VCaP (cell line): ENCODE measurements at regions not wholly inside any gene's neighbourhood (a gene's known extent, or its start where the extent isn't known, plus 50 kb on each side); places are given as distances from the start of the nearest gene placed in this dataset.

Experiments used
- H3K27ac ChIP-seq: fragments of 450-650 bp; 2 replicates; pipeline ENCODE4 v1.5.1; 2017
- TF ChIP-seq, protein P1 (sequence below): fragments of 450-650 bp; conservative IDR thresholded peaks from 2 replicates; pipeline ENCODE4 v1.5.1; 2017; ENCODE audit warnings: mild to moderate bottlenecking, moderate library complexity

DNA sequence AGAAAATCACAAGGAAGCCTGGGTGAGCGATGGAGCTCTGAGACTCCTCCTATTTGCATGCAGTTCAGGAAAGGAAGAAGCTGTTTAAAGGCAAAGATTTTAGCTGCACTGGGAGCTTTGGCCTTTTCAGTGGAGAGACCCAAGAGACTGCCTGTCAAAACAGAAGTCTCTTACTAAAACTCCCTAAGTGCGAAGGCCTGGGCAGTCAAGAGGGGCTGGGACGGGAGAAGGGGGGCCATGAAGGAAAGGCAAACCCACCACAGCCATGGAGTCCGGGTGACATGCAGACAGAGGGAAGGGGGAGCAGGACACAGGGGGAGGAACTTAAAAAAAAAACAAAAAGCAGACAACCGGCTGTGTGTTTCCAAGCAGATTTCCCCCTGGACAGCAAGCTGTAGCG, 537.6 kb upstream of the NOX3 start:
- TF ChIP-seq, protein P1, sequence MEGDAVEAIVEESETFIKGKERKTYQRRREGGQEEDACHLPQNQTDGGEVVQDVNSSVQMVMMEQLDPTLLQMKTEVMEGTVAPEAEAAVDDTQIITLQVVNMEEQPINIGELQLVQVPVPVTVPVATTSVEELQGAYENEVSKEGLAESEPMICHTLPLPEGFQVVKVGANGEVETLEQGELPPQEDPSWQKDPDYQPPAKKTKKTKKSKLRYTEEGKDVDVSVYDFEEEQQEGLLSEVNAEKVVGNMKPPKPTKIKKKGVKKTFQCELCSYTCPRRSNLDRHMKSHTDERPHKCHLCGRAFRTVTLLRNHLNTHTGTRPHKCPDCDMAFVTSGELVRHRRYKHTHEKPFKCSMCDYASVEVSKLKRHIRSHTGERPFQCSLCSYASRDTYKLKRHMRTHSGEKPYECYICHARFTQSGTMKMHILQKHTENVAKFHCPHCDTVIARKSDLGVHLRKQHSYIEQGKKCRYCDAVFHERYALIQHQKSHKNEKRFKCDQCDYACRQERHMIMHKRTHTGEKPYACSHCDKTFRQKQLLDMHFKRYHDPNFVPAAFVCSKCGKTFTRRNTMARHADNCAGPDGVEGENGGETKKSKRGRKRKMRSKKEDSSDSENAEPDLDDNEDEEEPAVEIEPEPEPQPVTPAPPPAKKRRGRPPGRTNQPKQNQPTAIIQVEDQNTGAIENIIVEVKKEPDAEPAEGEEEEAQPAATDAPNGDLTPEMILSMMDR: no peak
- H3K27ac ChIP-seq: no peak overlapping the region

DNA sequence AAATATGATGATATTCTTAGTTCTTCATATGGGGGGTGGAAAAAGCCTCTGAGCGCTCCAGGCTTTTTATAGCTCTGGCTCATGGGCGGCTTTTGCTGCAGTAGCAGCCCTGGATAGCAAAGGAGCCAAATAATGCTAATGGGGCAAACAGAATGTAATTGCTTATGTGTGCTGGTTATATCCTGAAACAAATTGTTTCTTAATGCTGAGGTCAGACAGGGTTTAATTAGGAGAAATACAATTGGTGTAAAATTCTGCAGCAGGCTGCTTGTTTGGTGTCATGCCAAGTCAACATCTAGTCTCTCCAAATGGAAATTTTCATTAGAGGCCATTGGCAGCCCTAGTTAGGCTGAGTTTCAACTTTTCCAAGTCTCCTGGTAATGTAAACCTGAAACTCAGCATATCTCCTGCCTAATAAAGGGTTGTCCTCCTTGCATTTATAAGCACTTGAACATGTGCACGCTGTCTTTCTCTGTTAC, 530.1 kb upstream of the NOX3 start:
- H3K27ac ChIP-seq: no peak overlapping the region
- TF ChIP-seq, protein P1: no peak

DNA sequence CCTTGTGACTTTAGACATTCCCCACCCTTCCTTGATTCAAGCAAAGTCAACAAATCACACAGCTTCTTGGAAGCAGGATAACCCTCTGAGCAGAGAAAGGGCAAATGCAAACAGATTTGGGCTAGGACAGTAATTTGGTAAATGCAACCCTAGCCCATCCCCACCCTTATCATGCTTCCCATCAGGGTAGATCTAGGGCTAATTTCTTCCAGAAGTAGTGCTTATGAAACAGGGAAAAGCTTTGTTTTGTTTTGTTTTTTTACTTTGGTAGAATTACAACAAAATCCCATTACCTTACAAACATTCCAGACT, 525.1 kb upstream of the NOX3 start:
- no peak overlapping the region for H3K27ac ChIP-seq
- TF ChIP-seq, protein P1: no peak

DNA sequence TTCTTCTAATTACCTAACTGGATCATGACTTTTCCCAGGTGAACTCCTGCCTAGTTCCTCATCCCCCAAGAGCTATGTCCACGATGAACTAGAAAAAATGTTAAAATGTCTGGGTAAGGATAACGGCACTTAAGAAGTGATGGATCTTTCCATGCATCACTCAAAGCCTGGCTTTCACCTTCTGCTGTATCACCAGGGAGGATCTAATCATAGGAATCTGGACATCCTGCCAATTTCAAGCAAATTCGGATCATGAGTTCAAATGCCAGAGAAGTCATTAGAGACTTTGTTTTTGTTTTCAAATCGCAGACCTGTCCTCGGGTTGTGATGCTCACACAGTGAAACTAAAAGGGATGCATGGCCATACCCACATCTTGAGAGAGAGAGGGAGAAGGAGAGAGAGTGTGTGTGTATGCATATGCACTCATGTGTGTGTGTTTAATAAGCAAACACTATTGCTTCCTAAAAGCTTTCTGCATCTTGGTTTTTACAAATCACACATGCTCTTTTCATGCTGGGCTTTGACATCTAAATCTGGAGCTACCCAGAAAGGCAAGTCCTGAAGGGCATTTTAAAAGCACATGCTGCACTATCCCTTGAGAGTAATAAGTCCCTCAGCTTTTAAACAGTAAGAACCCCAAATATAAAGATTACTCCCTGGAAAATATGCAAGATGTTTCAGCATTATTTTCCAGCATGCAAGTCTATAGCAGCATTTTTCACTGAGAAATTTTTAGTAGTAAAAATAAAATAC, 524.6 kb upstream of the NOX3 start:
- no peak overlapping the region for H3K27ac ChIP-seq
- TF ChIP-seq, protein P1: no peak

DNA sequence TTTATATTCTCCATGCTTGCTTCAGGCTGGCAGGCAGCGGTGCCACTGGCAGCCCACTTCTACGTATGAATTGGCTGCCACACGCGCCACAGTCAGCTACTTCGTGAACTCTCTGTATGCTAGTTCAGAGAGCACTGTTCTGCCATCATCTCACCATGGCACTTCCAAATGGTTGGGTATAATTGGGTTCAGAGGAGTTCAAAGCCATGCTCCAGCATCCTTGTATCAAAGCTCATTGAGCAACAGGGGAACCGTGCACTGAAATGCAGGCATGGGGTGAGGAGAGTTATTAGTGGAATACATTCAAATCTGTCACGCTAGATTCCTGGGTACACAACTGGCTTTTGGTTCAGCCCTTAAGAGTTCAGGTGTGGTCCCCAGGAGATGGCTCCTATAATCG, 519.9 kb upstream of the NOX3 start:
- H3K27ac ChIP-seq: no peak overlapping the region
- TF ChIP-seq, protein P1: no peak

DNA sequence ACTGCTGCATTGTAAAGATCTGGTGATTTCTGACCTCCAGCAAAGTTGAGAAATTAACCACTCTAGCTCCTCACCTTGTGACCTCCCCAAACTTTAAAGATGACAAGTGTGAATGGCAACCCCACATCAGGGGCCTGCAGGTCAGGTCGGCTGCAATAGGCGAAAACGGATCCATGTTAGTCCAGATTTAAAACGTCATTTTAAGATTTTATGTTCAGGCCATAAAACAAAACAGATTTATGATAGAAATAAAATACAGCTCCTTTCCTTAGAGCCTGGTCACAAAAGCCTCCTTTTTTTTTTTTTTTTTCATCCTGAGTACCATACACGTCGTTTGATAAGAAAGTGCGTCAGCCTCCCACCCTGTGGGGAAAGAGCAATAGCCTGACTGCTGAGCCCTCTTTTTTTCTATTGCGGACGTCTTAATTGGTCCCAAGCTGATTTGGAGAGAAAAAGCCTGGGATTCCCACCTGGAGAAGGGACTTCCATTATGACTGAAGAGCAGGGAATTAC, 519.2 kb upstream of the NOX3 start:
- no peak overlapping the region for H3K27ac ChIP-seq
- TF ChIP-seq, protein P1: no peak

DNA sequence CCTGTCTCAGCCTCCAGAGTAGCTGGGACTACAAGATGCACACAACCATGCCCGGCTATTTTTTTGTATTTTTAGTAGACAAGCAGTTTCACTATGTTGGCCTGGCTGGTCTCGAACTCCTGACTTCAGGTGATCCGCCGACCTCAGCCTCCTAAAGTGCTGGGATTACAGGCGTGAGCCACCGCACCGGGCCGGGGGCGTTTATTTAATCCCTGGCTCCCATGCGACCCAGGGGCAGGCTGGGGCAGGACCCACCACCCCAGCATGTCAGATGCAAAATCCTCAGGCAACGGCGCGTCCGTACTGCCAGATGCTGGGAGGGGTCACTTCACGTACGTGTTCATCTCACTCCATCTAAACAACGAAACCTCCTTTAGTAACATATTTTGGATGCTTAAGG, 518.7 kb upstream of the NOX3 start:
- H3K27ac ChIP-seq: no peak overlapping the region
- TF ChIP-seq, protein P1: no peak
